Activated CD4-positive, alpha-beta T cell treated with anti-CD3 and anti-CD28 coated beads, Interleukin-2, Interleukin-4, amounts not matched to agents 100 ng/mL and 50 ng/mL, durations not matched to agents 16 hours and 8 hours (primary cell): ENCODE measurements at regions not wholly inside any gene's neighbourhood (a gene's known extent, or its start where the extent isn't known, plus 50 kb on each side); places are given as distances from the start of the nearest gene placed in this dataset.

Experiments used
- DNase-seq: peaks from one replicate; pipeline ENCODE4 v3.0.0-alpha.2; 2020; ENCODE audit warnings: low spot score

GRCh38 chr6:119594907-119595306 is 245.3 kb upstream of the MAN1A1 start:
- DNase-seq = no peak

- no peak for DNase-seq
These were observed 241.7 kb upstream of the MAN1A1 start for GRCh38 chr6:119591235-119591634.

- no peak for DNase-seq
These were observed 240.5 kb upstream of the MAN1A1 start for GRCh38 chr6:119590066-119590465.

GRCh38 chr6:119587537-119587936 is 238.0 kb upstream of the MAN1A1 start:
- DNase-seq = no peak

GRCh38 chr6:119586250-119586882 is 236.8 kb upstream of the MAN1A1 start:
- no peak for DNase-seq

- DNase-seq = no peak
These were observed 234.5 kb upstream of the MAN1A1 start for GRCh38 chr6:119584088-119584487.

GRCh38 chr6:119581220-119581619 is 231.7 kb upstream of the MAN1A1 start:
- no peak for DNase-seq

GRCh38 chr6:119575721-119576120 is 226.2 kb upstream of the MAN1A1 start:
- no peak for DNase-seq

- DNase-seq = no peak
These were observed 219.0 kb upstream of the MAN1A1 start for GRCh38 chr6:119568580-119568979.

GRCh38 chr6:119566546-119567260 is 217.1 kb upstream of the MAN1A1 start:
- DNase-seq = no peak

GRCh38 chr6:119565893-119566292 is 216.3 kb upstream of the MAN1A1 start:
- DNase-seq = no peak

GRCh38 chr6:119562168-119562567 is 212.6 kb upstream of the MAN1A1 start:
- no peak for DNase-seq

- no peak for DNase-seq
These were observed 210.0 kb upstream of the MAN1A1 start for GRCh38 chr6:119559586-119559985.

- DNase-seq = no peak
These were observed 207.7 kb upstream of the MAN1A1 start for GRCh38 chr6:119557239-119557638.

- no peak for DNase-seq
These were observed 202.5 kb upstream of the MAN1A1 start for GRCh38 chr6:119552021-119552420.

- no peak for DNase-seq
These were observed 197.5 kb upstream of the MAN1A1 start for GRCh38 chr6:119547024-119547423.

GRCh38 chr6:119545245-119545644 is 195.7 kb upstream of the MAN1A1 start:
- no peak for DNase-seq

- no peak for DNase-seq
These were observed 195.0 kb upstream of the MAN1A1 start for GRCh38 chr6:119544325-119545175.

- DNase-seq = no peak
These were observed 193.8 kb upstream of the MAN1A1 start for GRCh38 chr6:119543332-119543731.

GRCh38 chr6:119542037-119542436 is 192.5 kb upstream of the MAN1A1 start:
- DNase-seq = no peak

GRCh38 chr6:119541132-119541905 is 191.8 kb upstream of the MAN1A1 start:
- no peak for DNase-seq

GRCh38 chr6:119540417-119540816 is 190.9 kb upstream of the MAN1A1 start:
- DNase-seq = no peak
